Activated CD8-positive, alpha-beta memory T cell treated with anti-CD3 and anti-CD28 coated beads, Interleukin-2, amount 50 U/mL, for 1 hour (primary cell): ENCODE measurements at regions not wholly inside any gene's neighbourhood (a gene's known extent, or its start where the extent isn't known, plus 50 kb on each side); places are given as distances from the start of the nearest gene placed in this dataset.

Experiments used
- DNase-seq: peaks from one replicate; pipeline ENCODE4 v3.0.0-alpha.2; 2020; ENCODE audit errors: extremely low read depth

DNA sequence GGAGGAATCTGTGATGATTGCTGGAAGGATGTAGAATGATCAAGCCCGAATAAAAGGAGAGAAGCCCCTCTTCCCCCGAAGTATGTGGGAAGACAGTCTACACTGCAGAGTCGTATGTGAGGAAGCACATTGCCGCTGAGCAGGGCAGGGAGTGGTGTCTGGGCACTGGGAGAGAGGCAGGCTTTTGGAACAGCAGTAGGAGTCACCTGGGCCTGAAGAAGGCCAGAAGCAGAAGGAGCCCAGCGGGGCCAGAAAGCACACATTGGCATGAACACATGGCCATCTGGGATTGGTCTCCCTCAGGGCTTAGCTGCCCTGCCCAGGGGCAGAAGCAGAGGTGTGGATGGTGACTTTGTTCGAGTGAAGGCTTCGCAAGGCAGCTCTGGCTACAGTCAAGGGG is 162.8 kb downstream of the ERCC6L2 start:
- no peak for DNase-seq

GRCh38 chr9:96034553-96035122 is 159.1 kb downstream of the ERCC6L2 start:
- no peak for DNase-seq

GRCh38 chr9:96033896-96034295 is 158.4 kb downstream of the ERCC6L2 start:
- DNase-seq: no peak

- no peak for DNase-seq
Measured at GRCh38 chr9:96031916-96032534, 156.5 kb downstream of the ERCC6L2 start.

GRCh38 chr9:96031366-96031824 is 155.9 kb downstream of the ERCC6L2 start:
- no peak for DNase-seq

DNA sequence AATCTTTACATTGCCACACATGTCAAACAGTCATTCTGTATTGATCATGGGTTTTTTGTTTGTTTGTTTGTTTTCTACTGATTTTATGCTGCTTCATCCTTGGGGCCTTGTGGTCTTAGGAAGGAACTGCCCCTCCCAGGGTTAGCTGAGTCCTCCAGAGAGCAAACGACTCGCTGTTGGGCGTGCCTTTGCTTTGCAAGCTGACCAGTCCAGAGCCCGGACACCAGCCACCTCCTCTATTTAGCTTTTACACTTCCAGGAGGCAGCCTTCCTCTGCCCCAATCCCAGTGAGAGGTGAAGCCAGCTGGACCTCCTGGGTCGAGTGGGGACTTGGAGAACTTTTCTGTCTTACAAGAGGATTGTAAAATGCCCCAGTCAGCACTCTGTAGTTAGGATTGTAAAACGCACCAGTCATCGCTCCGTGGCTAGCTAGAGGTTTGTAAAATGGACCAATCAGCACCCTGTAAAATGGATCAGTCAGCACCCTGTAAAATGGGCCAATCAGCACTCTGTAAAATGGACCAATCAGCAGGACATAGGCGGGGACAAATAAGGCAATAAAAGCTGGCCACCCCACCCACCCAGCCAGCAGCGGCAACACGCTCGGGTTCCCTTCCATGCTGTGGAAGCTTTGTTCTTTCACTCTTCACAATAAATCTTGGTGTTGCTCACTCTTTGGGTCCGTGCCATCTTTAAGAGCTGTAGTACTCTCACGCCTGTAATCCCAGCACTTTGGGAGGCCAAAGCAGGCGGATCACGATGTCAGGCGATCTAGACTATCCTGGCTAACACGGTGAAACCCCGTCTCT is 154.4 kb downstream of the ERCC6L2 start:
- no peak for DNase-seq

DNA sequence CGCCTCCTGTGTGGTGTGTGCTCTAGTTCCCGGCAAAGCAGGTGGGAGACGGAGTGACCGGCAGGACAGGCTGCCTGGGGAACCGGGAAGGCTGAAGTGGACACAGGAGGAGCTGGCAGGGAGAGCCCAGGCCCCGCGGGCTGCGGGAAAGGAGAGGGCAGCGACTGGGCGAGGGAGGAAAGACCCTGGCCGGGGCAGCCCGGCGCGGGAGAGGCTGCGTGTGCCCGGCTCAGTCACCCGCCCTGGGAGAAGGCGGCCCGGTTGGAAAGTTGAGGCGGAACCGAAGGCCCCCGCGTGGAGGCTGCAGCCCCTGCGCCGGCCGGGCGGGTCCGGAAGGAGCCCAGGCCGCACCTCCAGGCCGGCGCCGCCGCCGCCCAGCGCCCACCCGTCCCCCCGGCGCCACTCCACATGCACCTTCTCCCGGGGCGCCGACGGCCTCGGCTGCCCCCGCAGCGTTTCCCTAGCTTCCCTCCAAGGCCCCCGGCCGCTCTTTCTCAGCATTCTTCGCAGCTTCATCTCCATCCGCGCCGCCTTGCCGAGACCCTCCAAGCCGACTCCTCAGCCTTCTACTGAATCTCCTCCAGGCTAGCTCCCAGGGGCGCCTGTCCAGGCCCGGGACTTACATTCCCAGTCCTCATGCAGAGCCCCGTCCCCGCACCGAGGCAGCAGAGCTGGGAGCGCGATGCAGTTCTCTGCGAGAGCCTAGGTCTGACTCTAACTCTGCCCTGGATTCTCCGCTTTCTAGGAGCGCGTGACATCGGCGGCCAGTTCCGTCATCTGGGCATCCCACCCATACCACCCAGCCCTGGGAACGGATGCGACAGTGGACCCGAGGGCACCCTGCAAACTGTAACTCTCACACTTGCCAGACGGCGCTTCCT is 152.0 kb downstream of the ERCC6L2 start:
- DNase-seq: no peak

- DNase-seq: no peak
Measured at GRCh38 chr9:96026655-96027213, 151.2 kb downstream of the ERCC6L2 start.

GRCh38 chr9:96025995-96026602 is 150.6 kb downstream of the ERCC6L2 start:
- DNase-seq: no peak

DNA sequence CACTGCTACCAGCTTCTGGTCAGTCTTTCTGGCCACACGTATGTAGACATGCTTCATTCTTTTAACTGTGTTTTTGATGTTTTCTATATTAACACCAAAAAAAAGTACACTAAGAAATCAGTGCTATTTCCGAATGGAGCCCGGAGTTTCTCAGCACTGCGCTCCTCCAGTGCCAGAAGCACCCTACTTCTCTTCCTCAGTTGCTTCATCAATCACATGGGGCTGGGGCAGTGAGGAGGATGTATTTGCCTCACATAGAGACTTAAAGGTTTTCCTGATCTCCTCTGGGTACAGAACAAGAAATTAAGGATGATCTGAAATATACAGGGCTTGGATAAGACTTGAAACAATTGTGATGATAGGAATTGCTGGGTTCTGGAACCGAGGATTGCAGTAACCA is 148.0 kb downstream of the ERCC6L2 start:
- no peak for DNase-seq

GRCh38 chr9:96022445-96023051 is 147.1 kb downstream of the ERCC6L2 start:
- DNase-seq: no peak

DNA sequence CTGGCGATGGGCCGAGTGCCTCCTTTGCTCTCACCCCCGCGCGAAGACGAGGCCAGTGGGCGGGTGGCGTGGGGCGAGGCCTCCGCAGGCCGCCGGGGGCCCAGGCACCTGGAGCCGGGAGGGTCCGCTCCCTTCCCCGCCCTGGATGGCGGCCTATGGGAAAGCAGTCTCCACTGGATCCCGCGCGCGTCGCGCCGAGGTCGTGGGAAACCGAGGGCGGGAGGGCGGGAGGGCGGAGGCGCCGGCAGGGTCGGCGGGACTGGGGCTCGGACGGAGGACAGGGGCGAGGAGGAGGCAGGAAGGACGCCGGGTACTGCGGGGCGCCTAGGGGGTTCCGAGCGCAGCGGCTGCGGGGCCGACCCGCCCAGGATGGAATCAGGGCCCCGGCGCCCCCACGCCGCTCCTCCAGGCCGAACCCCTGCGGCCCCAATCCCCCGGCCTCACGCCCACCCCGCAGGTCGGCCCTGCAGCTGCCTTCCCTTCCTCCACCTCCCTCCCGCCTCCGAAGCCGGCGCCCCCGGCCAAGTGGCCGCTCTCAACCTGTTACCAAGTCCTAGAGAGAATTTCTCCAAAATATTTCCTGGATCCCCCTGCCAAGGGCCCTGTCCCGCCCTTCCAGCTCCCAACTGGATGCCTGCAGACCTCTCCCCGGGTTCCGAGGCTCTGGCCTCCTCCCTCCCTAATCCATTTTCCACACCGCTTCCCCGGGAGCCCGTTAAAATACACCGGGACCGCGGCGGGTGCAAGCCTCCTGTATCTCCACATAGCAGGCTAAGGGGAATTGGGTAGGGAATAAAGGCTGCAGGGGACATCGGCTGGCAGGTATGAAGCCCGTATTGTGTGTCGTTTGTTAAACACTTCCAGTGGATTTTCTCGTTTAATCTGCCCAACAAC is 146.3 kb downstream of the ERCC6L2 start:
- no peak for DNase-seq

DNA sequence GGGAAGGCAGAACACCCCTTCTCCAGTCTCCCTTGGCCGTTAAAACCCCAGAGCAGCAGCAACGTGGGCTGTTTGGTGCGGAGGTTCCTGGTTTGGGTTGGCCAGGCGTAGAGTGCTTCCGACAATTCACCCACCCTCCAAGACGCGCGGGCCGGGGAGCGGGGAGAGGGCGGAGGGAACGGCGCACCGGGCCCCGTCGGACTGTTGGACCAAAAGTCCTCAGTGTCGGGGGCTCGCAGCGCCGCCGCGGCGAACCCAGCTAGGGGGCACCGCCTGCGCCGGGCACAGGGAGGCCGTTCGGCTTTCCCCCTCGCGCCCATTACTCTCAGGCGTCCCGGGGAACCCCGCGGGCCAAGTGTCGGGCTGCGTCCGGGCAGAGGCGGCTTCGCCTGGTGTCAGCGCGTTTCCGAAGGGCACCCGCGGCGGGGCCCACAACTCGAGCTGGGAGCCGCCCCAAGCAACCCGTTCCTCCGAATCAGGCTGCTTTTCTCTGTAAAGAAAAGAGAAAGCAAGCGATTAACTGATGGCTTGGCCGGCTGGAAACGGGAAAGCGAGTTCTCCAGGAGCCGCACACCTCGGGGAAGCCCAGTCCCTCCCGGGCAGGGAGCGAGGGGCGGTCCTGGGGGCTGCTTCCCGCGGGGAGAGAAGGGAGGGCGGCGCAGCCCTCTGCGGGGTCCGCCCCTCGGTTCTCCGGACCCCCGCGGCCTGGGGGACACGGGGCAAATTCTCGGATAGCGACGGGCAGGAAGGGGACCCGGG is 145.5 kb downstream of the ERCC6L2 start:
- no peak for DNase-seq

DNA sequence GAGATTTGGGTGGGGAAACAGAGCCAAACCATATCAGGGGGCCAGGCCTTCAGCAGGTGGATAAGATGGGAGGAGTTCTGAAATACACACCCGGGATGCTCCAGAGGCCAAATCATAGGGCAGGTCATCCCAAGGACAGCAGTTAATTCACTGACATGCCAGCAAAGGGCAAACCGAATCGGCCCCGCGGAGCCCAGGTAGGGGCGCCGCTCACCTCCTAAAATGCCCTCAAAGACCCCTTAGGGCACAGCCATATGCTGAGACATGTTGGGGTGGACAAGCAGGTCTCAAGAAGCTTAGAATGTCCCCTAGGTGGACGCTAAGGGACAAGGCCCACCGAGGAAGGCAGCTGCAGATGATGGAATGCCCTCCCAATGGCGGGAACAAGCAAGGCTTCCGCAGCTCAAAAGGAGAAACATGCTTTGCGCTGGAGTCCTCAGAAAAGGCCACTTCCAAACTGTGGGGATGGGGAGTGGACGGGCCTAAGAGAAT is 144.9 kb downstream of the ERCC6L2 start:
- no peak for DNase-seq
